BE2C (cell line): ENCODE measurements at regions not wholly inside any gene's neighbourhood (a gene's known extent, or its start where the extent isn't known, plus 50 kb on each side); places are given as distances from the start of the nearest gene placed in this dataset.

Source experiments
- DNase-seq: peaks from one replicate; pipeline ENCODE4 v3.0.0-alpha.2; 2020
- H3K27me3 ChIP-seq: fragments of 250-450 bp; sonication (Bioruptor Pico); 2 replicates; pipeline ENCODE4 v1.5.1; 2020; ENCODE audit warnings: mild to moderate bottlenecking
- H3K36me3 ChIP-seq: fragments of 250-450 bp; sonication (Bioruptor Pico); 2 replicates; pipeline ENCODE4 v1.5.1; 2020; ENCODE audit warnings: mild to moderate bottlenecking
- H3K4me1 ChIP-seq: fragments of 250-450 bp; sonication (Bioruptor Pico); 2 replicates; pipeline ENCODE4 v1.5.1; 2020
- H3K4me3 ChIP-seq: 2 replicates; pipeline ENCODE4 v1.5.1; 2011; ENCODE audit warnings: low read depth, low read length
- H3K9me3 ChIP-seq: fragments of 250-450 bp; sonication (Bioruptor Pico); 2 replicates; pipeline ENCODE4 v1.5.1; 2020
- CTCF ChIP-seq: IDR thresholded peaks from 2 replicates; pipeline ENCODE4 v1.5.1; 2012; ENCODE audit warnings: mild to moderate bottlenecking, low read depth, low read length

- Histone ChIP-seq H3K4me3 (no peak overlapping the region), H3K36me3 (no peaks in the 10 kb centered on the region), H3K9me3 (no peaks in the 10 kb centered on the region), H3K27me3 (no peaks in the 10 kb centered on the region), H3K4me1 (no peaks in the 10 kb centered on the region)
- no peak for DNase-seq
- no peak for TF ChIP-seq CTCF
Measured at GRCh38 chr1:83777758-83778101, 221.2 kb downstream of the TTLL7 start.

DNA sequence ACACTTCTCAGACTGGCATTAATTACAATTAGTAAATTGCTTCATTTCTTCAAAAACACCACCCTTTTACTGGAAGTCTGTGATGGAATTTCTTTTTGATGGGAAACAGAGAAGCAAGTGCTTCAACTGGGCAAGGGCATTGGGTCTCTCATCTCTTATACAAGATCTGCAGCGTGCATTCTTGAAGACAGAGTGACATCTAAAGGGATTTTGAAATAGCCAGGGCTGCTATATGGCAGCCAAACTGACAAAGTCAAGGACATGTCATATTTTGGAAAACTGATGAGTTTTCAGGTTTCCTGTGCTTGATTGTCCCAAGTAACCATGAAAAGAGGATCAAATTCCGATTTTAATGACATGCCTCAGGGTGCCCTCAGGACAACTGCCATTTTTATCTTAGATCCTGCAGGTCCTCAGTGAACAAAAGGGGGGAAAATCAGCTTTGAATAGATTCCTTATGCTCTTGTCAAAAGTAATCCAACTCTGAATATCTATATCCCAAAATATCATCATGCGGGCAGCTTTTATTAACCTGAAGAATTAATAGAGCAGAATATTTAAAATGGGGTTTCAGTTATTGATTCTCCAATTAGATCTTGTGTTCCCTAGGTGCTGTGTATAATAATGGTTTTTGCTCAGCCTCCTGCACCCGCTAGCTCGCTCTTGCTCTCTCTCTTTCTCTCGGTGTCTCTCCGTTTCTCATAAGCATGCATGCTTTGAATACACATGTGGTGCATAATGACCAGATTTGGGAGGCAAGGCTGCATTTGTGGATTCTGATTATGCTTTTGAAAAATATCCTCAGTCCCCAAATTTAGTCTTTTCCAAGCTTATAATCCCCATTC is 221.8 kb downstream of the TTLL7 start:
- DNase-seq = no peak
- no peaks in the 10 kb centered on the region for H3K36me3 ChIP-seq
- H3K4me3 ChIP-seq = no peak overlapping the region
- H3K27me3 ChIP-seq = no peaks in the 10 kb centered on the region
- no peaks in the 10 kb centered on the region for H3K9me3 ChIP-seq
- TF ChIP-seq CTCF = no peak
- H3K4me1 ChIP-seq = no peaks in the 10 kb centered on the region

DNA sequence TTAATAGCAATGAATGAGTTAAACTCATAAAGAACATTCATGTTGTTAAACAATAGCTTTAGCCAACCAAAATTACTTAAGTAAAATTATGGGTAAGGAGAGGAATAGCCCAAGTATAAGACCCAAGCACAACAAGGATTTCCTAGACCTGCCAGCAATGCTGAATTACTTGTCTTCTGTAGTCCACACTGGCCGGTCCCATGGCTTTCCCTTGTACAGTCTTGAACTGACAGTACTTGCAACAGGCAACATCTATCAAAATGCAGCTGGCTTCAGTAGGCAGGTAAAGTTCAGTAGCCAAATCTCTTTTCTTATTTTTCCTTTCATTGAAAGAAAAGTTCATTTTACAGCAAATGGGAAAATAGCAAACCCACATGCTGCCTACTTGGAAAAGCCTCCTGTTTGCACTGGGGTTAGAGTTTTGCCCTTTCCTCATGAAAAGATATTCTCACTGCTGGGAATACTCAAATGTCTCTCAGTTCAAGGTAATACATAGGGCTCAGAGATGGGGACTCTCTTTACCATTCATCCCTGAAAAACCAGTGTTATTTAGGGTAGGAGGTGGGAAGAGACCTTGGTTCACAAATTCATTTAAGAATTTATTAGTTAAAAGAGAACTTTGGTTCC is 222.8 kb downstream of the TTLL7 start:
- Histone ChIP-seq H3K4me1 (no peaks in the 10 kb centered on the region), H3K27me3 (no peaks in the 10 kb centered on the region), H3K4me3 (no peak overlapping the region), H3K36me3 (no peaks in the 10 kb centered on the region), H3K9me3 (no peaks in the 10 kb centered on the region)
- no peak for TF ChIP-seq CTCF
- DNase-seq = no peak

DNA sequence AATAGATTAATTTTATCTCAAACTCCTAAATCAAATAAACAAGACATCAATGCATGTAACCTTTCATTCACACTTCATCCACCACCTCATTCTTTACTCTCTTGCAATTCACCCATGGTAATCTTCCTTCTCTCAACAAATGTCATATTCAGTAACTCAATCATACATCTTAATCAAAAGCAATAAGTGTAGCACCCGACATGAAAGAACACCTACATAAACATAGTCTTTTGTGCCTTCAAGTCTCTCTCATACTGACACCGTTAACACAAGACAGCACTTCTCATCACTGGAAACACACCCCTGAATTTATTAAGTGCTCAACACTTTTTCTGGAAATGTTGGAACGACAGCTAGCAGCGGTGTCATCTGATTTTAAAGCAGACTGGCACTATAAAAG is 225.9 kb downstream of the TTLL7 start:
- no peaks in the 10 kb centered on the region; the same call in 1 of the 2 replicates for H3K4me1 ChIP-seq
- no peaks in the 10 kb centered on the region for H3K27me3 ChIP-seq
- H3K4me3 ChIP-seq = no peak overlapping the region
- no peaks in the 10 kb centered on the region for H3K9me3 ChIP-seq
- no peak for TF ChIP-seq CTCF
- no peaks in the 10 kb centered on the region for H3K36me3 ChIP-seq
- no peak for DNase-seq

DNA sequence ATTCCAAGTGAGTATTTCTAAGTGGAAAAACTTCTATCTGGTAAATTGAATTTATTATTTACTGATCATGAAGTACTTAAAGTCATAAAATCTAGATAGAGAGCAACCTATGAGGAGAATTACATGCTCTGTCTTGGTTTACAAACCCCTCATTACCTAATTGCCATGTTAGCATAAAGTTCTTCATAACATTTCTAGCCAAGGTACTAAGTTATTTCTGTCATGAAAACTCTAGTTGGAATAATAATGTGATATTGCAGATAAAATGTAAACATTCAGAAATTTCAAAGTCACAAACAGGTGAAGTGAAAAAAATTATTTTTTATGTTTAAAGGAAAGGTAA is 228.6 kb downstream of the TTLL7 start:
- Histone ChIP-seq H3K9me3 (no peaks in the 10 kb centered on the region), H3K36me3 (no peaks in the 10 kb centered on the region), H3K4me3 (no peak overlapping the region), H3K27me3 (no peaks in the 10 kb centered on the region), H3K4me1 (no peaks in the 10 kb centered on the region; the same call in 1 of the 2 replicates)
- DNase-seq = no peak
- no peak for TF ChIP-seq CTCF
